HG03175 (cell line): ENCODE measurements at regions not wholly inside any gene's neighbourhood (a gene's known extent, or its start where the extent isn't known, plus 50 kb on each side); places are given as distances from the start of the nearest gene placed in this dataset.
"Not testable (repeated sequence)": the region's sequence is repeated elsewhere in the genome, so short reads cannot be mapped to it uniquely, and the experiment has no call there.

ENCODE experiments used
- ATAC-seq: cut with Tn5 transposase; IDR thresholded peaks from one replicate; pipeline ENCODE4 v1.9.1; 2021; ENCODE audit warnings: mild to moderate bottlenecking, moderate library complexity; ENCODE audit not compliant: unreplicated experiment

DNA sequence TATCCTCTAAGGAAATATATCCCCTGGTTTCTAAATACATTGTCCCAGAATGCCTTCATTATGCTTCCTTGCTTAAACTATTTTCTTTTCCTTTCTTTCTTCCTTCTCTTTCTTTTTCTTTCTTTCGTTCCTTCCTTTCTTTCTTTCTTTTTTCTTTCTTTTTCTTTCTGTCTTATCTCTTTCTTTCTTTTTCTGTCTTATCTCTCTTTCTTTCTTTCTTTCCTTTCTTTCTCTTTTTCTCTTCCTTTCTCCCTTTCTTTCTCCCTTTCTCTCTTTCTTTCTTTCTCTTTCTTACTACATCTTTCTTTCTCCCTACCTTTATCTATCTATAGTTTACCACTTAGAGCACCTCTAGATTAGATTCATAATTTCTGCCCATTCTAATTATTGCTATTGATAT lies 552.1 kb downstream of the PYDC2 start:
- no peak for ATAC-seq

DNA sequence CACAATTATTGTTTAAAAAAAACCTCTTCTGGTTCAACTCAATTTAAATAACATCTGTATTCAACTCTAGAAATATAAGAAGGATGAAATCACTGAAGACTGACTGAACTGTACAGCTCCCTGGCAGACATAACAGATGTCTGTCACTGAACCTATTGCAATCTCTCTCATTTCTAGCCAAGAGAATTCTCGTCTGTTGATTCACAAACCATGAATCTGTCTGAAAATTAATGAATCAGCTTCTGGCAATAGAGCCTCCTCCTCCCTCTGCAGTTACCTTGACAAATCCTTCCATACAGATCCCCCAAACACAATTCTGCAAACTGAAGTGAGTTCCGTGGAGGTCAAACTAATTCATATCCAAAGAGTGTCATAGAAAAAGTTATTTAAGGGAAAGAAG lies 561.4 kb downstream of the PYDC2 start:
- no peak for ATAC-seq

DNA sequence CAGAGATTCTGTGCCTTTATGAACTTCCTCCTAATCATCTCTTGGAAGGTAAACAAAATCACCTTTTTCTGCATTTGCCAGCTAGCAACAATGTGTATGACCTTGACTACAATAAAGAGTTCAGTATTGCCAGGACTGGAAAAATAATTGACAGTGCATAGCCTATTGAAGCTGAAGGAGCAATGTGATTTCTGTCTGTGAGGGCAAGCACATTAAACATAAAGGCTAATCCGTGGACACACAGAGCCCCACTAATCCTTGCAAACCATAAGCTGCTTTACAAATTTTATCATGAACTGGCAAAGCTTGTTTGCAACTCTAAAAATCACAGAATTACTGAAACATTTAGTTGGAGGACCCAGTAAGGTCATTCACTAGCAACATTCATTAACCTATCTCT lies 563.8 kb downstream of the PYDC2 start:
- ATAC-seq, result no peak

DNA sequence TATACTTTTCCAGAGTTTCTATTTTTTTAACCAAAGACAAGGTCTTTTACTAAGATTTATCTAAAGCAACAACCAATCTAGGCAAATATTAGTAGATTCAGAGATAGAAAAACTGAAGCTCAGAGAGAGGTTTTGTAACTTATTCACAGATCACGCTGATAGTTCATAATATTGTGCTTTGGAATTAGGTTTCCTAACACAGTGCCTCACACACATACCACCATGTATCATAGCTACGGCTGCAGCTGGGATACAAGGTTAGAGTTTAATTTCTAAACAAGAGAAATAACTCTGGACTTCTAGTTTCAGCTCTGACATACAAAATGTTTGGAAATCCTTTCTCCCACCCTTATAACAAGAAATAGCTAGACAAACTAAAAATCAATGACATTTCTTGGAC lies 565.7 kb downstream of the PYDC2 start:
- ATAC-seq, result no peak

DNA sequence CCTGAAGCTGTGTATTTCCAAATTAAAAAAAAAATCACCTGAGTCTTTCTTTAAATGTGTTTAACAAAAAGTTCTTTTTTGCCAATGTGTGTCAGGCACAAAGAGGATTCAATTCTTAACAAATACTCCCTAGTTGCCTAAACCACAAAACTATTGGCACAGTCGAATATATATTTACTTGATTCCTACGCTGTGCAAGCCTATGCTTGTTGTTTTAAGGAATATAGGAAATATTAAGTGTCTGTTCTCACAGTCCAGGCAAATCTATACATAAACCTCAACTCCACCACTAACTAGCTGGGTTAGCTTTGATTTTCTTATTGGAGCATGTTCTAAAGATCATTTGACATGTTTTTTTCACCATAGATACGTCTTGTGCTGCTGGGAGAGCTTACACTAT lies 571.0 kb downstream of the PYDC2 start:
- no peak for ATAC-seq

DNA sequence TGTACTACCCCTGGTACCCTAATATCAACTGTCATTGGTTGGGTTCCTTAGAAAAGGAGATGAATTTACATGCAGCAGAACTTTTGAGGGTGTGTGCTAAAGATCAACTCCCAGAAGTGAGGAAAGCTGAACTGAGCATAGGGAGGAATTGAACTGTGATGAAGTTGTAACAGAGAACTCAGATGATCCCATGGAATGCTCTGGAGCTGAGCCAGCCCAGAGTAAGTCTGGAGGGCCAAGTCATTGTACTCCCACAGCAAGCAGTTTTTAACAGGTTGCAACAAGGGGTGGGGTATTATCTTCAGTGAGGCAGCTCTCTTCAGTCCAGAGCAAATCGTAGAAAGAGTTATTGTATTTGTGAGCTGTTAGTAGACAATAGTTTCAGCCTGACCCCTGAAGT lies 572.3 kb downstream of the PYDC2 start:
- ATAC-seq, result no peak

DNA sequence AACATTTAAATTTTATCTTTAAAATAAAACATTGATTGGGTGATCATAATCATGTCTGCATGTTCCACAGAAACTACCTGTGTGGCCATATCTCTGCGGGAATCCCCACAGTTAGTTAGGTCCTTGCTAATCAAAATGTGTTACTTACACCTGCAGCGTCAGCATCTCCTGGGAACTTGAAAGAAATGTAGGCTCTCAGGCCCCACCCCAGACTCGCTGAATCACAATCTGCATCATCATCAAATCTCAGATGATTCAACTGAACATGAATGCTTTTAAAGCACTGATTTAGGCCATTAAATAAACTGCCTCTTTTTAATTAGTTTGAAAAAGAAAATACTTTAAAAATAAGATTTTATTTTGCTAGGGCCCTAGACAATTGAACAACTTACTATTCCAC lies 577.8 kb downstream of the PYDC2 start:
- no peak for ATAC-seq

DNA sequence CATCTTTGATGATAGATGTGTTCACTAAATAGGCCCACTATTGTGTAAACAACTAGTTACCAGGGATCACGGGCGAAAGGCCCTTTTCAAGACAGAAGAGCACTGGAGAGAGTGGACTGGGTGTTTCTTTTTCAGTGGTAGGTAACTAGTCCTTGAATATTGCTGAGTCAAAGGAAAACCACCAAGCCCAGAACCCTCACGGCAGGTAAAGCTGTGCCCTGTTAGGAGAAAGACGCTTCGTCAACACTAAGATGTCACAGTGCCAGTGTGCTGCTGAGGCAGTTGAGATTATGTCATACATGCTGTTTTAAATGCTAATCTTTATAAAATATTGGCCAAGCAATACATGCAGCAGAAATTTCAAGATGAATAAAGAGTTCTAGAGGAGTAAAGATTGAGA lies 578.6 kb downstream of the PYDC2 start:
- no peak for ATAC-seq

DNA sequence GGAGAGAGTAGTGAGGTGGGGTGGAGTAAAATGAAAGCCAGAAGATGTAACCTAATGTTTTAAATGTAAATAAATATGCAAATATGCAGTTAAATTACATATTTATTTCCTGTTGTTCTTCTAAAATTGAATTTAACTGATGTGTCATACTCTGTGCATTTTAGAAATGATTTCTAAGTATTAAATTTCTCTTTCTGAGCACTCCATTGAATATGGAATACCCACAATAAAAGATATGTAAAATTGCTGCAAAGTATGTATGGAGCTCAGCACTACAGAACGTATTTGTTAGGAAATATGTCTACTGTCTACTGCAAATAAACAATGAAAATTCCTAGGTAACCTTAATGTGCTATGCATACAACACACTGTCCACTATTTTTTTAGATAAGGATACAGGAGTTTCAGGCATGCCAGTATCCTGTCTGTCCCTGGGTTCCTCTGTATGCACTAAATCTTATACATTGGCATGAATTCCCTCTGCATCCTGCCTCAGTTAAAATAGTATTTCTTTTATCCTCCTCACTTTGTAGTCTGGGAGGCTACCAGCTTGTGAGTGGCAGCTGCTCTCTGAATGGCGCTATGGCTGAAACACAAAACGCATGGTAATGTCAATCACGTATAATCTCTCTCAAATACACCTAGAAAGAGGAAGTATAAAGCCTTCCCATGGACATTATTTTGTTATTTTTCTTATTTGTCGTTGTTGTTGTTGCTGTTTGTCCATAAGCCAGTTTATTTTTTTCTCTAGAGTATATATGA lies 579.5 kb downstream of the PYDC2 start:
- no peak for ATAC-seq

DNA sequence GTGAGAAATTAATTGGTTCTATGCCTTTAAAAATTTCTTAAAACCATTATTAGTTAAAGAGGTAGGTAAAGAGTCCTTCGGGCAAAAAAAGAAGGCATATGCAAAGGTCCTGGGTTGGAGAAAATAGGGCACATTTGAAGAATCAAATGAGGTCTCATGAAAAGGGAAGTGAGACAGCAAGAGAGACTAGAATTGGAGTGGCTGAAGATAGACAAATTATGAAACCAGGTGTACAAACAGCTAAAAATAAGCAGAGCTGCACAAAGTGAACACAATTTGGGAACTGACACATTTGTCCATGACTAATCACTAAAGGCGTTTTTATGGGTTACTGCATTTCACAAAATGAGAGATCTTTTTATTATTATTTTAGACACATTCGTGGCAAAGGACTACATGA lies 581.2 kb downstream of the PYDC2 start:
- ATAC-seq, result peak; percentile 98

DNA sequence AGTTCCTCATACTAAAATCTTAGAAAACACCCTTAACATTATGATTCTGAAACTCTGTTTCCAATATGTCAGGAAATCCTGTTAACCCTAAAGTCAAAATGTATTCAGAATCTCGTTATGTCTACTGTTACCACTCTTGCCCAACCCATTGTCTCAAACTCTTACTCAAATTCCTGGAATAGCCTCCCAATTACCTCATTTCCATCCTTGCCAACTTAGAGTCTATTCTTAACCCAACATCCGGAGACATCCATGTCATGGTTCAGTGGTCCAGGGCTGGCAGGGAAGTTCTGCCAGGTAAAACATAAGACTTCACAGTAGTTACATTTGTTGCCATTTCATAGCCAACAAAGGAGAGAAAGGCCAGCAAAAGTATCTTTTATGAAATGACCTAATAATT lies 593.9 kb downstream of the PYDC2 start:
- no peak for ATAC-seq

DNA sequence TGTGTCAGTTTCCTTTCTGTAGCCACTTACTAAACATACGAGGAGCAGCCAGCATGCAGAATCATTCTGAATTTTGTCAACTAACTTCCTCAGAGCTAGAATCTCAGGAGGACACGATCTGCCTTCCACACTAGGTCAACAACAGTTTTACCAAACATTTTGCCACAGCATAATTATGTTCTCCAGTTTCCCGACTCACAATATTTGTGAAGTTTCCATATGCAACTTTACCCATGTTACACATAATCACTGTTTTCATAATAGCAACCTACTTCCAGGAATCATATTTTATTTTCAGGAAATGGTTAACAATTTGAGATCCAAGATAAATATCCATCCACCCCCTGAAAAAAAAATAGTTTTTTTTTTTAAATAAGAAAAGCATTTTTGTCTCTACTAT lies 595.0 kb downstream of the PYDC2 start:
- ATAC-seq, result no peak

DNA sequence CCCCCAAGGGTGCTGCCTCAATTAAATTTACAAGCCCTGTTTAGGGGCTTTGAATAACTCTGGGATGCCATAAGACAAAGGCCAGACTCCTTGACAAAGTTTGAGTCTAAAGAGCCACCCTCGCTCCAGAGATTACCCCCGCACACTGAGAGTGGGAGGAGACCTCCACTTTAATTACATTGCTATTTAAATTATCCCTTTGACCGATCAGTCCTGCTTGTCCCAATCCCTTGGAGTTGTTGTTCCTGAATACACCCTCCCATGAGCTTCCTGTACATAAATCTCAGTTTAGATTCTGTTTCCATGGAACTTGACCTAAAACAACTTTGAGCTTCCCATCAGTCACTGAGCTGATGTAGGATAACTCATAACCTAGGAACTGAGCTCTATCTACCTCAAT lies 596.3 kb downstream of the PYDC2 start:
- ATAC-seq, result no peak

DNA sequence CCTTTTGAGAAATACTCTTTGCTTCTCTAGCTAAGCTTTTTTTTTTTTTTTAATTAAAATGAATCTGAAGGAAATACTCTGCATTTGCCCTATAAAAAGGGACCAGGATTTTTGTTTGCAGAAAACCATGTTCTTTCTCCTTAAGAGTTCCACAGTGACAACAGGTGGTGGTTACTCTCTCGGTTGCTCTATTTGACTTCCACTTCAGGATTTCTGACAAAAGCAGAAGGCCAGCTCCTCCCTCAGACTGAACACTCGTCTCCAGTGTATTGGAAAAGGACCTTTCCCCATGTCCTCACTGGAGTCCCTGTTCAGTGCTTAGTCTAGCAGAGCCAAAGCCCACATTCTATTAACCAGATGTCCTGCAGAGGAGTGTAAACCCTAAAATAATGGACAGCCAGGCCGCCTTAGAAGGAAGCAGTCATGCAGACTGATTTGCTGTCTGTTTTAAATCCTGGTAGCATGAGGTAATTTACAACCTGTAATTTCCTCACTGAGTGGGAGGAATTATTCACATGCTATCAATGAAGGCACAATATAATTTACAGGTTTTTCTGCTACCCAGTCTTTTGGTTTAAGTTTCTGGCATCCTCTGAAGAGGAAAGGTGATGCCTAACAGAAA lies 599.3 kb downstream of the PYDC2 start:
- ATAC-seq, result no peak

DNA sequence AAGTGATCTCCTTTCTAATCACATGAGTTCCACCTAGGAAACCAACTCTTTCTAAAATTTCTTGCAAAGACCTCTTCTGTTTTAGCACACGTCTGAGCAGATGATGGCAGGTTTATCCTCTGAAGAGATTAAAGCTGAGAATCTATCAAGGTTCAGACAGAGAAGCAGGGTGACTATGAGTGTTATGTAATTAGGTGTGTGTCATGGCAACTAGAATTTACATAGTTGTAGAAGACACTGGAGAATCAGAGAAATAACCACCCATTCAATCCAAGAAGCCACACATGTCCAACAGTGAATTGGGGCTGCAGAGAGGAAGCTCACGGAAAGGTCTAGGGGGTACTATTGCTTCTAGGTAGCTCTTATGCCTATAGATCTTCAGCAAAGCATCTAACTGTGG lies 600.5 kb downstream of the PYDC2 start:
- no peak for ATAC-seq

DNA sequence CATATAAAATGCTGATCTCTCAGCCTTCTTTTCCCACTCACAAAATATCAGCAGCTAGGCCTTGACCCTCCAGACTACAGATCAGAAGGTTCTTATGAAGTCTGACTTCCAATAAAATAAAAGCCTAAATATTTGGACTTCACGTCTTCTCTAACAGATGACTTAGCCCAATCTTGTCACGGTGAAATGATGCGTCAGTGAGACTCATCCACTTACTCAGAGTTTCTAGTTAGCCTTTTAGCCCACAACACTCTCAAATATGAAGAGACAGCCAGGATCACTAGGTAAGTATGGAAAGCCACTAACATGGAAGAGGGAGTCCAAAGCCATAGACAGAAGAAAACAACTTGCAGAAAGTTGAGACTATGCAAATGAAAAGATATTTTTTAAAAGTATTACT lies 601.2 kb downstream of the PYDC2 start:
- no peak for ATAC-seq

DNA sequence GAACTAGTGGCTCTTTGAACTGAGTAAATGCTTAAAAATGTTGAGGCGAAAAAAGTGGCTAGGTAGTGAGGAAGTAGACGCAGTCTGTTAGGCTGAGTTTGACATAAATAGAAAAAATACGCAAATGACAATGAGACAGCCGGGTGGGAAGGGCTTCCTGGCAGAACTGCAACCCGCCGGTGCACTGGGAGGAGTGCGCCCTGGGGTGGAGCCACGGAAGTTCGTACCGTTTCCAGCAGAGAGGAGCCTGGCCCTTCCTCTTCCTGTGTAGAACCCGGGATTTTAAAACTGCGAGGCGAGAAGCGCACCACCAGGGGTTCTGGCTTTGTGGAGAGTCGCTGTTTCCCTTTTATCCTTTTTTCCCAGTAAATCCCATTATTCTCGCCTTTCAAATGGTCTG lies 602.6 kb downstream of the PYDC2 start:
- peak; percentile 89 for ATAC-seq

DNA sequence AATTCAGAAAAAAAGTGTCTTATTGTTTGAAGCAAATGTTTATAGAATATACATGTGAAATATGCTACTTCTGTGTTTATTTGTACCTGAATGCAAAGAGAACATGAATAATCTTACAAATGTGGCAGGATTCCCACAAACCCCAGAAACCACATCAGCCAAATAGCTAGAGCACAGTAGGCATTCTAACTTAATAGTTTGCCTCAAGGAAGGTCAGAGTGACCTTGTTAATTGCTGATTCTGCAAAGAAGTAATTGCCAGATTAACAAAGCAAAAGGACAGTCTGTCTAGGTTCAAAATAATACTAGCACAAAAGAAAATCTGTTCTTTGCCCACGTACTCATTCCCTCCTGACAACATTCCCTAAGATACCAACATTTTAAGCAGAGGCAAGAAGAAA lies 604.0 kb downstream of the PYDC2 start:
- no peak for ATAC-seq

DNA sequence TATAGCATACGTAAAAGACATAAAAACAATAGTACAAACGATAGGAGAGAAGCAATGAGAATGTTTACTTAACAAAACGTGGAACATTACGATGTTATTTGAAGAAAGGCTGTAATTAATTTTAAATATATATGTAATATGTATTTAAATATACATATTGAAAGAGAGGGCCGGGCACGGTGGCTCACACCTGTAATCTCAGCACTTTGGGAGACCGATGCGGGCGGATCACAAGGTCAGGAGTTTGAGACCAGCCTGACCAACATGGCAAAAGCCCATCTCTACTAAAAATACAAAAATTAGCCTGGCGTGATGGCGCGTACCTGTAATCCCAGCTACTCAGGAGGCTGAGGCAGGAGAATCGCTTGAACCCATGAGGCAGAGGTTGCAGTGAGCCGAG lies 605.3 kb downstream of the PYDC2 start:
- ATAC-seq, result not testable (repeated sequence)

DNA sequence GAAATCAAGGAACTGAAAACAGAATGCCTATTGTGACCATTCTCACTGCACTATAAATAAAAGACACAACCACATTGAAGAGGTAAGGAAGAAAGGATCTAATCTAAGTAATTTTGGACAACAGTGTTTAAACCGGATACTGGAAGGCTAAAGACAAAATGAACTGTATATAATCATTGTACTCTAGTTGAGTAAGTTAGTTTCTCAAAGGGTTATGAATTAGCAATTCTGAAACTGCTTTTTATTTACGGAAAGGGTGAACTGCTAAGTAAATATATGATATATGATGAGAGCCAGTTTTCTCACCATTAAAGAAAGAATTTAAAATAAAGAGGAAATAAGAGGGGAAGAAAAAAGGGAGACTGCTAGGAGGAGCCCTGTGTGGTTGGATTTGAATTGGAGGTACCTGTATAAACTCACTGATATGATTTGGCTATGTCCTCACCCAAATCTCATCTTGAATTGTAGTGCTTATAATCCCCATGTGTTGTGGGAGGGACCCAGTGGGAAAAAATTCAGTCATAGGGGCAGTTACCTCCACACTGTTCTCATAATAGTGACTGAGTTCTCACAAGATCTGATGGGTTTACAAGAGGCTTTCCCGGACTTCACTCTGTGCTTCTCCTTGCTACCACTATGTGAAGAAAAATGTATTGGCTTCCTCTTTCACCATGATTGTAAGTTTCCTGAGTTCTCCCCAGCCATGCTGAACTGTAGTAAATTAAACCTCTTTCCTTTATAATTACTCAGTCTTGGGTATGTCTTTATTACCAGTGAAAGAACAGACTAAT lies 607.7 kb downstream of the PYDC2 start:
- ATAC-seq, result peak; percentile 63

DNA sequence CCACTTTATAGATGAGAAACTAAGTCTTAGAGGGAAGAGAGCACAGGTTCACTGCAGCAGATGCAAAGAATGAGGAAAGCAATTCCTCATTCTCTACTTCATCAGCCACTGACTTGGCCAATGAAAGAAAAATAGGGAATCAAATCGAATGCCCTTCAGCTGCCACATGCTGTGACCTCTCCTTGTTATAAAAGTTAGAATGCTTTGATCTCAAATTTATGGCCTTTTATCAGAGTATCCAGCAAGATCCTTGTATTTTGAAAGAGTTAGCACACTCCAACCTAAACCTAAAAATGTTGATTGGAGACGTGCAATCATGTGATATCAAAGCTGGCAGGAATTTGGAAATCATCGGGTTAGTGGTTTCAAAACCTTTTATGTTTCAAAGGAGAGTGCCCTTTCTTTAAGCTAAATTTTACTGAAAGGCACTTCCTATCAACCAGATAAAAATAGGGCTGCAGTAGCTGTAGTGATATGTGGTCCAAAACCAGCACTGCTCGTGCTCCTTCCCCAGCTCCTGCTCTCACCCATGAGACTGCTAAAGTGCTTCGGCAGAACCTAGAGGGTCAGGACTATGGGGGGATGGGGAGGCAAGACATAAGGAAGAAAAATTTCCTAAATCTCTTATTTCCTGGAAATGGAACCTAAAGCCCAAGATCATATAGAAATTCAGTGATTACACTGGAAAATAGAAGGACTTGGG lies 617.0 kb downstream of the PYDC2 start:
- ATAC-seq, result no peak
